GM19395 (cell line): ENCODE measurements at regions not wholly inside any gene's neighbourhood (a gene's known extent, or its start where the extent isn't known, plus 50 kb on each side); places are given as distances from the start of the nearest gene placed in this dataset.

Source experiments
- ATAC-seq: cut with Tn5 transposase; IDR thresholded peaks from one replicate; pipeline ENCODE4 v1.9.1; 2021; ENCODE audit warnings: mild to moderate bottlenecking, moderate library complexity; ENCODE audit not compliant: unreplicated experiment

DNA sequence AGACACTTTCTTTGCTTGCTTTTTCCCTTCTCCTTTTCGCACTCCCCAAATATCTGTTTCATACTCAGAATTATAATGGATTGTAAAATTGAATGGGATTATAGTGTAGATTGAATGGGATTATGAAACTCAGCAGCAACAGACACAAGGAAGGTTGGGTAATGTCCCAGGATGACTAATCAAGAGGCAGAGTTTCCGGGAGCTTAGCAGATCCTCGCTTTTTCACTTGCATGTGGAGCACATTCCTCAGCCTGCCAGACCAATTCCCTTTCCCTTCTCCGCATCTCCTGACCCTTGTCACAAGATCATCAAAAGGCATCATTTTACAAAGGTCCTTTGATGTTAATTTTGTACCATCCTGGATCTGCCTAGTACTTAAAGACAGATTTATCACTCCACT lies 55.1 kb upstream of the SLC1A1 start:
- no peak for ATAC-seq

GRCh38 chr9:4433379-4433778 lies 56.9 kb upstream of the SLC1A1 start:
- ATAC-seq = peak; percentile 70

GRCh38 chr9:4430432-4431261 lies 59.6 kb upstream of the SLC1A1 start:
- no peak for ATAC-seq

DNA sequence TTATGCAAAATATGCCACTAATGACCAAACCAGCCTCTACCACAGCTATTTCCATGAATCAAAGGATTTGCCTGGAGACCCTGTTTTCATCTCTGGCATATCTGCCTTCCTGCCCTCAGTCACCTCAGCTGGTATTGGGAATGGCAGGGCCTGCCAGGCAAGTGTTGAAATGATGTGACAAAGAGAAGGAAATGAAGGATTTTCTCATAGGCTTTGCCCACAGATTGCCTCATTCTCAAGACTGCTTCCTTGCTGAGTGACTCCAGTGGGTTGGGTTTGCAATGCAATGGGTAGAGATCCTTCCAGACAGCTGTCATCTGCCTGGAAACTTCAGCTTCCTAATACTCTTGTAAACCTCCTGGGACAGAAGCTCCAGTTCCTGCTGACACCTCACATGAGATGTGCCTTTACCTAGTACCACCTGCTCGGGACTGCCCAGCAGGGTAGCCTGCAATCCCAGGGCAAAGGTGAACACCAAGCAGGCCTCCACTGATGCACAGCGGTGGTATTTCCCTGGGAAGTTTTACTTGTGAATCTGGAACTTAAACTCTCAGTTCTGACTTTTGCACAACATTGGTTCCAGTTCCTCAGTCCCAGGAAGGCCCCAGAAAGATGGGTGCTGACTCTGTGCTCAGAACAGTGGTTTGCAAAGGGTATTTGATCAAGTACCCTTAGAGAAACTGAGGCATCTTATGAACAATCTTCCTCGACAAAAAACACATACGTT lies 64.8 kb upstream of the SLC1A1 start:
- no peak for ATAC-seq

- ATAC-seq = no peak
Measured at GRCh38 chr9:4424891-4425290, 65.4 kb upstream of the SLC1A1 start.

- ATAC-seq = no peak
Measured at GRCh38 chr9:4424038-4424437, 66.2 kb upstream of the SLC1A1 start.

DNA sequence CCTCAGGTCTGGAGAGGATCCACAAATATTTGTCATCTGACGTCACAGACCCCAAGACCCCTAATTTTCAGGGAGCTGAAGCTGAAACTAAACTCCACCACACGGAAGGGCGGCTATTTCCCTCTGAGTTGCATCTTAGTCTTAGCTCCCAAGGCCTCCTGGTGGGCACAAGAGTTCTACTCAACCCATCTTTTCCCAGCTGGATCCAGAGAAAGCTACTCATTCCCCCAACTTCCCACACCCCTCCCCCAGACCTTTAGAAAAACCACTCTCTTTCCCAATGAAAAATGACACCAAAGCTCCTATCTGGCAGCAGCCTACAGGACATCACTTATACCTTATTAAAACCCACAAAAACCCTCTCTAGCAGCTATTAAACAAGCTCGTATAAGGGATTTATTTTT lies 67.1 kb upstream of the SLC1A1 start:
- no peak for ATAC-seq

DNA sequence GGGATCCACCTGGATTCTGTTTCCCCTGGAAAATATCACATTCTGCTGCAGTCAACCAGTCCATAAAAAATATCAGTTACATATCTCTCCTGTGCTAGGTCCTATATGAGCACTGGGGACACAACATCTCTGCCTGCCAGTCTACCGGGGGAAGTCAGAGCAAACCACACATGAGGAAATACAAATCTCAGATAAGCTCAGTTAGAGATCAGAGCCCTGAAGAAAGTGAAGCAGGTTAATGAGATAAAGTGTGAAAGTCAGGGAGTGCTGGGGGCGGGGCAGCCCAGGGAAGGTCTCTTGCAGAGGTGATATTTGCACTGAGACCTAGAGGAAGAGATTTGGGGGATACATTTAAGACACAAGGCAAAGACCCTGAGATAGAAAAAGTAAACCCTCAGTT lies 67.8 kb upstream of the SLC1A1 start:
- peak; percentile 81 for ATAC-seq

DNA sequence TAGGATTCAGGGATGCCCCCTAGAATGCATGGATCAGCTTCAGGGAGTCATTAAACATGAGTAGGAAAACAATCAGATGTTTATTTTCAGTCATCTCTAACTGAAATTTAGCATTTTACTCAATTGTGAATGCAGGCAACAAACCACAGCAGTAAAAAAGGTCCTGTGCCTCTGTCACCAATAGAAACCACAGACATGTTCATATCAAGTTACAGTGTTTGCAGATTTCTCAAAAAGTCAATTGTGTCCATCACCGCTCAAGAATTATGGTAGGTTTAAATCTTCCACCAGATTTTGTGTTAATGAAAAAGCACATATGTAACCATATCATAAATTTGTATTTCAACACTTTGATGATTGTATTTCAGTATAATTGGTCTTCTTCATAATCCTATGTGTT lies 68.4 kb upstream of the SLC1A1 start:
- ATAC-seq = no peak

GRCh38 chr9:4420351-4420750 lies 69.9 kb upstream of the SLC1A1 start:
- ATAC-seq = no peak

- ATAC-seq = no peak
Measured at GRCh38 chr9:4417578-4418325, 72.5 kb upstream of the SLC1A1 start.

DNA sequence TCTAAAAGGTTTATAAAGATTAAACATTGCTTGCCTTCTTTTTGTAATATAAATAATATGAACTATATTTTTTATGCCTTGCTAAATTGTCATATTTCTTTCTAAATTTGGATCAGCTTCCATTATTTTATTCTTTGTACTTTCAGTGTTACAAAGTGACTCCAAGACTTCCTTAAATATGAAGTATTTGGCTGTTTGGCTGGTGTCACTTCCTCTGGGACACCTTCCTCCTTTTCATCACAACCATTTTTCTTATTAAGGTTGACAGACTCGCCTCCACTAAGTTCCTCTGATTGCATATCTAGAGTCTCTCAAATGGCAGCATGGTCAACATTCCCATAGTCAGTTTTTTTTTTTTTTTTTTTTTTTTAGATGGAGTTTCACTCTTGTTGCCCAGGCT lies 73.8 kb upstream of the SLC1A1 start:
- ATAC-seq = no peak

DNA sequence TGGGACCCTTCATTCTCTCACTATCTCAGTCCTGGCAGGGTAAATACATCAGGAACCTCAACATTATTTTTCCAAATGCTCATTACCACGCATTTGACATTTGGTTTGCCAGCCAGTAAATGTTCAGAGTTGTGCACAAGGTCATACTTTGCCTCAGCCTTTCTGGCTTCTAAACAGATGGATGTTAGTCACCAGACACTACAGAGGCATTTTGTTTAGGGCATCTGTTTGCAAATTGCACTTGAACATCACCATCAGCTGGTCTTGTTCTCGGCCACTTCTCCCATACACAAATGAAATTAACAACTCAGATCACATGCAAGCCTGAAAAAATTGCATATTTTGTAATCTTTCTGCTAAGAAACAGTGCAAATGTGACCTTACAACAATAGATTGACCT lies 75.0 kb upstream of the SLC1A1 start:
- no peak for ATAC-seq

DNA sequence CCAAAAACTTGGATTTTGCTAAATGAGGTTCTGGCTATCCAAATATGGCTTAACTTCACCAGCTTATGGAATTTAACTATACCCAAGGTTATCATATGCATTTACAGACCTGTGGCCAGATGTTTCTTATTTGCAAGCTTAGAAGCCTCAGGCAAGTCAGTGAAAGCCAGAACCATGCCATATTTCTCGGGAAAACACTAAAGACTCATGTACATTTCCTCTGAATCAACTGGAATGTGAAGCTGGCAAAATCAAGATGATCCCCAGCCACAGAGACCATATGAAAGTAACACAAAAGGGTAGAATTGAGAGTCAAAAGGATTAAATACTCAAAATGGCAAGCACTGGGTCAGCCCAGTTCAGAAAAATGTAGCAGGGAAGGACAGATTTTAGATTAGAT lies 76.4 kb upstream of the SLC1A1 start:
- no peak for ATAC-seq

GRCh38 chr9:4404156-4404555 lies 86.1 kb upstream of the SLC1A1 start:
- ATAC-seq = no peak

DNA sequence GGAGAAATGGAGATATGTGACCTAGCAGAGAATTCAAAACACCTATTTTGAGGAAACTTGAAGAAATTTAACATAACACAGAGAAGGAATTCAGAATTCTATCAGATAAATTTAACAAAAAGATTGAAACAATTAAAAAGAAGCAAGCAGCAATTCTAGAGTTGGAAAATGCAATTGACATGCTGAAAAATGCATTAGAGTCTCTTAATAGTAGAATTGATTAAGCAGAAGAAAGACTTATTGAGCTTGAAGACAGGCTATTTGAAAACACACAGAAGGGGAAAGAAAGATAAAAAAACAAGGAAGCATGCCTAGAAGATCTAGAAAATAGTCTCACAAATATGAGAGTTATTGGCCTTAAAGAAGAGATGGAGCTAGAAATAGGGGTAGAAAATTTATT lies 87.8 kb upstream of the SLC1A1 start:
- no peak for ATAC-seq

- ATAC-seq = no peak
Measured at GRCh38 chr9:4400731-4401130, 89.5 kb upstream of the SLC1A1 start.

DNA sequence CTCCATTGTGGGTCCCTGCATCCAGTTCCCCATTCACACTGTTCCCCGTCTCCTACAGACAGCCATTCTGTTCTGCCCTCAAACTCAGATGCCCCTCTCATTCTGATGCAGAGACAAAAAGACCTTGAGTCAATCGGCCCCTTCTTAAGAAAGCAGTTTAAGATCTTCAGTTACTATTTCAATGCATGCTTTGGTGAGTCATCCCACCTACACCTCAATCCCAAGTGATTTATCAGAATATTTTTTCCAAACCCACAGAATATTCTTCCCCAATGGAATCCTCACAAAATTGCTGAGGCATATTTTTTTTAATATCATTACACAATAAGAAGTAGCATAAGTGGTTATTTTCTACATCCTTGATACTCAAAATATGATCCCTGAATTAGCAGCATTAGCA lies 92.4 kb upstream of the SLC1A1 start:
- ATAC-seq = no peak

GRCh38 chr9:4393806-4394523 lies 94.1 kb upstream of the GLIS3 start:
- ATAC-seq = no peak

DNA sequence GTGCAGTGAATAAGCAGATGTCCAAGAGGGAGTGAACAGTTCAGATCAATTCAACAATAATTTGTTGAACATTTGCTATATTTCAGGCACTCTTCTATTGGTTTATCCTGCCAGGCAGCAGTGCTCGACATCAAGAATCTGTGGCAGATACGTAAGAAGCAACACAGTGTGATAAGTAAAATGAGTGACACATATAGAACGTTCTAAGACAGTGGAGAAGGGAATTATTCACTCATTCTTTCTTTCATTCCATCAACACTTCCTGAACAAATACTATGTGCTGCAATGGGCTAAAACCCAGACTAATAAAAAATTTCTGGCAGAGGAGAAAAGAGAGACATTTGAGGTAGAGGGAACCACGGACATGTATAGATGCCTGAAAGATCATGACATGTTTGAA lies 89.9 kb upstream of the GLIS3 start:
- ATAC-seq = no peak

- ATAC-seq = no peak
Measured at GRCh38 chr9:4389003-4389402, 89.1 kb upstream of the GLIS3 start.
